Loucy (cell line): ENCODE measurements at regions not wholly inside any gene's neighbourhood (a gene's known extent, or its start where the extent isn't known, plus 50 kb on each side); places are given as distances from the start of the nearest gene placed in this dataset.
A peak's percentile ranks its signal among the peaks of the same experiment; 100 is the strongest.

ENCODE experiments used
- H2AFZ ChIP-seq: fragments of 200-600 bp; sonication (generic); 2 replicates; pipeline ENCODE4 v1.6.0; 2016; ENCODE audit warnings: antibody characterized with exemption, mild to moderate bottlenecking, low read length, moderate library complexity
- H3F3A ChIP-seq: fragments of 200-600 bp; 2 replicates; pipeline ENCODE4 v1.6.0; 2016; ENCODE audit warnings: antibody characterized with exemption, low read depth, mild to moderate bottlenecking
- H3K27me3 ChIP-seq: fragments of 200-600 bp; sonication (generic); 2 replicates; pipeline ENCODE4 v1.6.1; 2014; ENCODE audit warnings: low read length, mild to moderate bottlenecking; ENCODE audit not compliant: insufficient read depth, poor library complexity, severe bottlenecking
- H3K36me3 ChIP-seq: fragments of 200-600 bp; sonication (generic); 2 replicates; pipeline ENCODE4 v1.6.1; 2016; ENCODE audit warnings: low read length; ENCODE audit not compliant: insufficient read depth
- H3K4me1 ChIP-seq: fragments of 200-600 bp; sonication (generic); 2 replicates; pipeline ENCODE4 v1.5.1; 2014; ENCODE audit warnings: low read length, mild to moderate bottlenecking; ENCODE audit not compliant: insufficient read depth, poor library complexity, severe bottlenecking
- H3K4me2 ChIP-seq: fragments of 200-600 bp; sonication (generic); 2 replicates; pipeline ENCODE4 v1.6.0; 2014; ENCODE audit warnings: antibody characterized with exemption, low read length, low read depth, mild to moderate bottlenecking; ENCODE audit not compliant: poor library complexity, severe bottlenecking
- H3K4me3 ChIP-seq: fragments of 200-600 bp; sonication (generic); 2 replicates; pipeline ENCODE4 v1.5.1; 2014; ENCODE audit warnings: low read length, mild to moderate bottlenecking, mixed read lengths; ENCODE audit not compliant: poor library complexity, severe bottlenecking
- H3K79me2 ChIP-seq: fragments of 200-600 bp; sonication (generic); 2 replicates; pipeline ENCODE4 v1.6.1; 2014; ENCODE audit warnings: low read length; ENCODE audit not compliant: insufficient read depth
- H3K9ac ChIP-seq: fragments of 200-600 bp; sonication (generic); 2 replicates; pipeline ENCODE4 v1.6.0; 2014; ENCODE audit warnings: mild to moderate bottlenecking, low read depth, low read length, moderate library complexity; ENCODE audit not compliant: poor library complexity, severe bottlenecking
- H3K9me2 ChIP-seq: fragments of 200-600 bp; sonication (generic); replicated peaks from 2 replicates; pipeline ENCODE4 v1.6.1; 2016; ENCODE audit warnings: low read depth, low read length, mixed read lengths
- H3K9me3 ChIP-seq: fragments of 200-600 bp; sonication (generic); 2 replicates; pipeline ENCODE4 v1.6.1; 2014; ENCODE audit warnings: mild to moderate bottlenecking, antibody characterized with exemption, low read length, low read depth; ENCODE audit not compliant: insufficient read depth
- H4K20me1 ChIP-seq: fragments of 200-600 bp; sonication (generic); 2 replicates; pipeline ENCODE4 v1.6.0; 2014; ENCODE audit warnings: antibody characterized with exemption, low read length, mild to moderate bottlenecking; ENCODE audit not compliant: insufficient read depth, poor library complexity, severe bottlenecking
- CTCF ChIP-seq: fragments of 200-600 bp; sonication (generic); conservative IDR thresholded peaks from 2 replicates; pipeline ENCODE4 v1.5.1; 2014; ENCODE audit warnings: mild to moderate bottlenecking, antibody characterized with exemption, low read length
- EZH2phosphoT487 ChIP-seq: fragments of 200-600 bp; IDR thresholded peaks from 2 replicates; pipeline ENCODE4 v1.6.1; 2018; ENCODE audit warnings: antibody characterized with exemption, mild to moderate bottlenecking, moderate library complexity, borderline replicate concordance

GRCh38 chr2:102886216-102886893 is 124.5 kb downstream of the TMEM182 start:
- H3K27me3 ChIP-seq, result no peaks in the 10 kb centered on the region
- H3K4me3 ChIP-seq, result no peak overlapping the region
- peak overlapping the region; percentile 50 for H2AFZ ChIP-seq
- H3K4me1 ChIP-seq, result peaks cover 34% of the 10 kb centered on the region
- H3K79me2 ChIP-seq, result no peaks in the 10 kb centered on the region
- no peaks in the 10 kb centered on the region for H3F3A ChIP-seq
- H3K9me3 ChIP-seq, result no peaks in the 10 kb centered on the region
- no peaks in the 10 kb centered on the region for H3K36me3 ChIP-seq
- no peaks in the 10 kb centered on the region for H3K9me2 ChIP-seq
- no peak overlapping the region for H3K9ac ChIP-seq
- no peak overlapping the region for H3K4me2 ChIP-seq
- no peaks in the 10 kb centered on the region for H4K20me1 ChIP-seq
- no peak for TF ChIP-seq EZH2phosphoT487
- no peak for TF ChIP-seq CTCF

GRCh38 chr2:102888514-102888913 is 126.7 kb downstream of the TMEM182 start:
- Histone ChIP-seq H3F3A (no peaks in the 10 kb centered on the region), H3K4me1 (peaks cover 52% of the 10 kb centered on the region), H3K9me2 (no peaks in the 10 kb centered on the region), H4K20me1 (no peaks in the 10 kb centered on the region), H2AFZ (no peak overlapping the region), H3K79me2 (no peaks in the 10 kb centered on the region), H3K4me3 (no peak overlapping the region), H3K9me3 (no peaks in the 10 kb centered on the region), H3K27me3 (no peaks in the 10 kb centered on the region), H3K36me3 (no peaks in the 10 kb centered on the region), H3K4me2 (peak overlapping the region; percentile 77), H3K9ac (no peak overlapping the region)
- no peak for TF ChIP-seq CTCF
- TF ChIP-seq EZH2phosphoT487, result no peak

GRCh38 chr2:102891296-102891695 is 129.5 kb downstream of the TMEM182 start:
- Histone ChIP-seq H3K27me3 (no peaks in the 10 kb centered on the region), H3K9me2 (no peaks in the 10 kb centered on the region), H3K4me2 (peak overlapping the region; percentile 77), H3K4me3 (peak overlapping the region; percentile 70), H3K4me1 (peaks cover 57% of the 10 kb centered on the region), H3K9me3 (no peaks in the 10 kb centered on the region), H3K9ac (peak overlapping the region; percentile 68), H3K36me3 (no peaks in the 10 kb centered on the region), H4K20me1 (no peaks in the 10 kb centered on the region), H3K79me2 (no peaks in the 10 kb centered on the region), H2AFZ (peak overlapping the region; percentile 88), H3F3A (no peaks in the 10 kb centered on the region)
- TF ChIP-seq CTCF (no peak), EZH2phosphoT487 (no peak)
